Lower lobe of right lung (tissue), 2 donors: ENCODE measurements at regions not wholly inside any gene's neighbourhood (a gene's known extent, or its start where the extent isn't known, plus 50 kb on each side); places are given as distances from the start of the nearest gene placed in this dataset.

Experiments
- ATAC-seq, 2 donors: fragments of 200-7000 bp; cut with Tn5 transposase; one replicate each; pipeline ENCODE4 v1.9.1; 2020 to 2022; ENCODE audit warnings: mild to moderate bottlenecking in 2 of 2, moderate library complexity in 2 of 2
- DNase-seq: peaks from one replicate; pipeline ENCODE4 v3.0.0-alpha.2; 2020
- H3K27ac ChIP-seq: fragments of 200-600 bp; one replicate; pipeline ENCODE4 v1.8.0; 2022
- H3K27me3 ChIP-seq: fragments of 200-600 bp; one replicate; pipeline ENCODE4 v1.8.0; 2022; ENCODE audit warnings: low read depth
- H3K36me3 ChIP-seq: fragments of 200-600 bp; one replicate; pipeline ENCODE4 v1.8.0; 2022; ENCODE audit warnings: mild to moderate bottlenecking
- H3K4me1 ChIP-seq: fragments of 200-600 bp; one replicate; pipeline ENCODE4 v1.8.0; 2022
- H3K4me3 ChIP-seq: fragments of 200-600 bp; one replicate; pipeline ENCODE4 v1.8.0; 2022; ENCODE audit warnings: mild to moderate bottlenecking
- H3K9me3 ChIP-seq: fragments of 200-600 bp; one replicate; pipeline ENCODE4 v1.8.0; 2022
- CTCF ChIP-seq: fragments of 200-600 bp; IDR thresholded peaks from one replicate; pipeline ENCODE4 v1.8.0; 2022; ENCODE audit warnings: antibody characterized with exemption, mild to moderate bottlenecking
- intact Hi-C: fragments of 100-400 bp; cut with DNase I; formaldehyde crosslinking; loops from one replicate; pipeline ENCODE4 v1.11.0; 2022
- donor health status: DM: no; HTN: yes; CAD: no; lungs with severe emphysema.

GRCh38 chr2:34254272-34254878 is 655.3 kb upstream of the FAM98A start:
- TF ChIP-seq CTCF, result no peak
- Histone ChIP-seq H3K36me3 (no peaks in the 10 kb centered on the region), H3K27ac (no peak overlapping the region), H3K27me3 (no peaks in the 10 kb centered on the region), H3K4me1 (no peaks in the 10 kb centered on the region), H3K9me3 (no peaks in the 10 kb centered on the region), H3K4me3 (no peak overlapping the region)
- intact Hi-C loops, result no loop called here
- no peak for DNase-seq
- no peak for ATAC-seq

GRCh38 chr2:34252111-34252510 is 653.0 kb upstream of the FAM98A start:
- Histone ChIP-seq H3K4me3 (no peak overlapping the region), H3K27me3 (no peaks in the 10 kb centered on the region), H3K36me3 (no peaks in the 10 kb centered on the region), H3K27ac (no peak overlapping the region), H3K4me1 (no peaks in the 10 kb centered on the region), H3K9me3 (no peaks in the 10 kb centered on the region)
- intact Hi-C loops, result no loop called here
- DNase-seq (no peak), ATAC-seq (no peak)
- TF ChIP-seq CTCF, result no peak

GRCh38 chr2:34251578-34251977 is 652.5 kb upstream of the FAM98A start:
- ATAC-seq, result no peak
- no peak overlapping the region for H3K4me3 ChIP-seq

GRCh38 chr2:34244195-34244594 is 645.1 kb upstream of the FAM98A start:
- H3K4me3 ChIP-seq, result no peak overlapping the region
- H3K27ac ChIP-seq, result no peak overlapping the region
- no peak for DNase-seq
- H3K4me1 ChIP-seq, result peaks cover 9% of the 10 kb centered on the region
- H3K27me3 ChIP-seq, result no peaks in the 10 kb centered on the region
- intact Hi-C loops, result no loop called here
- H3K9me3 ChIP-seq, result no peaks in the 10 kb centered on the region
- no peaks in the 10 kb centered on the region for H3K36me3 ChIP-seq
- no peak for TF ChIP-seq CTCF
- peak; percentile 72 to 74 for ATAC-seq

More at GRCh38 chr2:34251578-34251977, 652.5 kb upstream of the FAM98A start:
- no peak for TF ChIP-seq CTCF
- Histone ChIP-seq H3K9me3 (no peaks in the 10 kb centered on the region), H3K27ac (no peak overlapping the region), H3K4me1 (no peaks in the 10 kb centered on the region), H3K36me3 (no peaks in the 10 kb centered on the region), H3K27me3 (no peaks in the 10 kb centered on the region)
- intact Hi-C loops, result no loop called here
- no peak for DNase-seq

- H3K4me3 ChIP-seq, result no peak overlapping the region
- ATAC-seq, result peak; percentile 80 to 86
Observed at GRCh38 chr2:34242763-34243123, 643.6 kb upstream of the FAM98A start.

More at GRCh38 chr2:34242763-34243123, 643.6 kb upstream of the FAM98A start:
- no peaks in the 10 kb centered on the region for H3K27me3 ChIP-seq
- intact Hi-C loops, result no loop called here
- H3K4me1 ChIP-seq, result peaks cover 9% of the 10 kb centered on the region
- no peaks in the 10 kb centered on the region for H3K36me3 ChIP-seq
- no peak for DNase-seq
- no peak for TF ChIP-seq CTCF
- peak overlapping the region; percentile 47 for H3K27ac ChIP-seq
- H3K9me3 ChIP-seq, result no peaks in the 10 kb centered on the region
